ENCODE measurements at regions not wholly inside any gene's neighbourhood (a gene's known extent, or its start where the extent isn't known, plus 50 kb on each side); places are given as distances from the start of the nearest gene placed in this dataset.

- DNase-seq (no peak), ATAC-seq (no peak)
- intact Hi-C loops (cut with micrococcal nuclease): no loop called here
- H3K4me3 ChIP-seq (ENCODE audit: low read length): no peak overlapping the region
- H3K4me1 ChIP-seq (ENCODE audit: control insufficient read depth, insufficient read depth, low read length): no peaks in the 10 kb centered on the region
- no peaks in the 10 kb centered on the region for H3K36me3 ChIP-seq (ENCODE audit: control insufficient read depth, insufficient read depth, low read length)
- 88% methylated on average over 1 of the region's 1 CpG for WGBS (ENCODE audit: insufficient coverage)
- Mint-ChIP-seq H3K4me1 (no peaks in the 10 kb centered on the region), H3K27ac (no peak overlapping the region), H3K9me3 (peaks cover 15 to 29% of the 10 kb centered on the region in 2 donors), H3K36me3 (peaks cover 9% of the 10 kb centered on the region), H3K4me3 (no peak overlapping the region), H3K27me3 (ENCODE audit: low read depth in 2 of 2) (no peaks in the 10 kb centered on the region)
- no peak overlapping the region for H3K27ac ChIP-seq (ENCODE audit: low read length)
- H3K9me3 ChIP-seq (ENCODE audit: control insufficient read depth, insufficient read depth, low read length): no peaks in the 10 kb centered on the region
- TF ChIP-seq CTCF (IDR thresholded peaks at IDR 0.05): no peak
- H3K27me3 ChIP-seq (ENCODE audit: control insufficient read depth, insufficient read depth, low read length): no peaks in the 10 kb centered on the region
Observed at GRCh38 chr7:136807598-136807997, 60.9 kb upstream of the CHRM2 start.

GRCh38 chr7:136803028-136803427 is 65.4 kb upstream of the CHRM2 start:
- 83% methylated on average over 2 of the region's 2 CpGs for WGBS (ENCODE audit: insufficient coverage)
- Histone ChIP-seq H3K9me3 (ENCODE audit: control insufficient read depth, insufficient read depth, low read length) (no peaks in the 10 kb centered on the region), H3K4me3 (ENCODE audit: low read length) (no peak overlapping the region), H3K27ac (ENCODE audit: low read length) (no peak overlapping the region), H3K4me1 (ENCODE audit: control insufficient read depth, insufficient read depth, low read length) (no peaks in the 10 kb centered on the region), H3K27me3 (ENCODE audit: control insufficient read depth, insufficient read depth, low read length) (no peaks in the 10 kb centered on the region), H3K36me3 (ENCODE audit: control insufficient read depth, insufficient read depth, low read length) (no peaks in the 10 kb centered on the region)
- H3K27ac Mint-ChIP-seq: no peak overlapping the region
- H3K4me1 Mint-ChIP-seq: no peaks in the 10 kb centered on the region
- ATAC-seq: no peak
- no peak overlapping the region for H3K4me3 Mint-ChIP-seq
- intact Hi-C loops (cut with micrococcal nuclease): no loop called here
- DNase-seq: no peak
- no peaks in the 10 kb centered on the region for H3K27me3 Mint-ChIP-seq (ENCODE audit: low read depth in 2 of 2)
- H3K9me3 Mint-ChIP-seq: peaks cover 17 to 26% of the 10 kb centered on the region in 2 donors
- H3K36me3 Mint-ChIP-seq: no peaks in the 10 kb centered on the region
- TF ChIP-seq CTCF (IDR thresholded peaks at IDR 0.05): no peak

- Histone ChIP-seq H3K27me3 (ENCODE audit: control insufficient read depth, insufficient read depth, low read length) (no peaks in the 10 kb centered on the region), H3K9me3 (ENCODE audit: control insufficient read depth, insufficient read depth, low read length) (no peaks in the 10 kb centered on the region), H3K4me3 (ENCODE audit: low read length) (no peak overlapping the region), H3K4me1 (ENCODE audit: control insufficient read depth, insufficient read depth, low read length) (no peaks in the 10 kb centered on the region), H3K36me3 (ENCODE audit: control insufficient read depth, insufficient read depth, low read length) (no peaks in the 10 kb centered on the region), H3K27ac (ENCODE audit: low read length) (no peak overlapping the region)
- Mint-ChIP-seq H3K4me3 (no peak overlapping the region), H3K36me3 (no peaks in the 10 kb centered on the region), H3K27ac (no peak overlapping the region), H3K27me3 (ENCODE audit: low read depth in 2 of 2) (no peaks in the 10 kb centered on the region), H3K9me3 (peaks cover 10 to 20% of the 10 kb centered on the region in 2 donors), H3K4me1 (no peaks in the 10 kb centered on the region)
- no peak for TF ChIP-seq CTCF (IDR thresholded peaks at IDR 0.05)
- intact Hi-C loops (cut with micrococcal nuclease): no loop called here
- ATAC-seq (no peak), DNase-seq (no peak)
- WGBS (ENCODE audit: insufficient coverage): no CpG with 5 or more reads among the region's 1 CpG
Observed at GRCh38 chr7:136783934-136784333, 84.5 kb upstream of the CHRM2 start.

- 80% methylated on average over 3 of the region's 3 CpGs for WGBS (ENCODE audit: insufficient coverage)
- H3K27me3 ChIP-seq (ENCODE audit: control insufficient read depth, insufficient read depth, low read length): no peaks in the 10 kb centered on the region
- no peaks in the 10 kb centered on the region for H3K36me3 ChIP-seq (ENCODE audit: control insufficient read depth, insufficient read depth, low read length)
- ATAC-seq (no peak), DNase-seq (no peak)
- Mint-ChIP-seq H3K27me3 (ENCODE audit: low read depth in 2 of 2) (no peaks in the 10 kb centered on the region), H3K9me3 (peaks cover 19 to 28% of the 10 kb centered on the region in 2 donors), H3K4me3 (no peak overlapping the region), H3K27ac (no peak overlapping the region), H3K36me3 (peaks cover 21% of the 10 kb centered on the region), H3K4me1 (no peaks in the 10 kb centered on the region)
- H3K9me3 ChIP-seq (ENCODE audit: control insufficient read depth, insufficient read depth, low read length): peaks cover 11% of the 10 kb centered on the region
- TF ChIP-seq CTCF (IDR thresholded peaks at IDR 0.05): no peak
- intact Hi-C loops (cut with micrococcal nuclease): no loop called here
- H3K27ac ChIP-seq (ENCODE audit: low read length): no peak overlapping the region
- no peak overlapping the region for H3K4me3 ChIP-seq (ENCODE audit: low read length)
- no peaks in the 10 kb centered on the region for H3K4me1 ChIP-seq (ENCODE audit: control insufficient read depth, insufficient read depth, low read length)
Observed at GRCh38 chr7:136741941-136742340, 126.5 kb upstream of the CHRM2 start.

All from natural killer cell (primary cell).